ENCODE measurements at regions not wholly inside any gene's neighbourhood (a gene's known extent, or its start where the extent isn't known, plus 50 kb on each side); places are given as distances from the start of the nearest gene placed in this dataset.

GRCh38 chr6:169140986-169141495, 112.6 kb downstream of the THBS2 start:
- TF ChIP-seq CTCF (IDR thresholded peaks at IDR 0.05) (no peak), POLR2AphosphoS5 (IDR thresholded peaks at IDR 0.05) (no peak), EP300 (IDR thresholded peaks at IDR 0.05) (no peak)

Data from gastroesophageal sphincter (tissue), 3 donors.